ENCODE measurements at regions not wholly inside any gene's neighbourhood (a gene's known extent, or its start where the extent isn't known, plus 50 kb on each side); places are given as distances from the start of the nearest gene placed in this dataset.

GRCh38 chr4:182048871-182049270 lies 194.3 kb upstream of the TENM3 start:
- Histone ChIP-seq H3K9ac (ENCODE audit: insufficient read length) (no peak overlapping the region), H3K9me3 (ENCODE audit: low read depth, low read length) (no peaks in the 10 kb centered on the region), H3K27ac (no peak overlapping the region), H3K36me3 (ENCODE audit: insufficient read depth, low read length) (no peaks in the 10 kb centered on the region), H3K4me3 (no peak overlapping the region)
- no peak for DNase-seq (ENCODE audit: low read depth, low spot score)
- TF ChIP-seq POLR2AphosphoS5 (IDR thresholded peaks at IDR 0.05; ENCODE audit: borderline replicate concordance, low read depth, low read length): no peak
- no peak for TF ChIP-seq EZH2 (IDR thresholded peaks at IDR 0.05)
- TF ChIP-seq FOXP2 (optimal IDR thresholded peaks at IDR 0.05; ENCODE audit: control extremely low read depth, extremely low read length, insufficient read depth): no peak

DNA sequence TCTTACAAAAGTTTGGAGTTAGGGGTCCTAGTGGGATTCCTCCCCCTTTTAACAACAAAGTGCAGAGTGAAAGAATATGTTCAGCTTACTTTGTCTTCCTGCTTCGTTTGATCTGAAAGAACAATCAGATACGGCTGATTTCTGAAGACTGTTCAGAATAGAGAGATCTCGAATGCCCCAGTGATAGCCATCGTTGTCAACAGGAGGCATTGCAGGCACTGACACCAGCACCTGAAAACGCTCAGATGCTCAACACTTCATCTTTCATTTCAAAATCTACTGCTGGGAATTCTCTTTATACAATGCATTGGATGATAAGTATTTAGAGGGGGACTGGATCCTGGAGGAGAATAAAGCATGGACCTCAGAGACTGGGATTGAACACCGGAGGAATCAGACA lies 186.3 kb upstream of the TENM3 start:
- TF ChIP-seq EZH2 (IDR thresholded peaks at IDR 0.05) (no peak), POLR2AphosphoS5 (IDR thresholded peaks at IDR 0.05; ENCODE audit: borderline replicate concordance, low read depth, low read length) (no peak), FOXP2 (optimal IDR thresholded peaks at IDR 0.05; ENCODE audit: control extremely low read depth, extremely low read length, insufficient read depth) (no peak)

GRCh38 chr4:182062458-182062857 lies 180.7 kb upstream of the TENM3 start:
- Histone ChIP-seq H3K27ac (no peak overlapping the region), H3K9ac (ENCODE audit: insufficient read length) (no peak overlapping the region), H3K9me3 (ENCODE audit: low read depth, low read length) (no peaks in the 10 kb centered on the region), H3K36me3 (ENCODE audit: insufficient read depth, low read length) (no peaks in the 10 kb centered on the region), H3K4me3 (no peak overlapping the region)
- no peak for TF ChIP-seq EZH2 (IDR thresholded peaks at IDR 0.05)
- TF ChIP-seq FOXP2 (optimal IDR thresholded peaks at IDR 0.05; ENCODE audit: control extremely low read depth, extremely low read length, insufficient read depth): no peak
- TF ChIP-seq POLR2AphosphoS5 (IDR thresholded peaks at IDR 0.05; ENCODE audit: borderline replicate concordance, low read depth, low read length): no peak
- DNase-seq (ENCODE audit: low read depth, low spot score): no peak

More for the DNA sequence above, 186.3 kb upstream of the TENM3 start:
- H3K9ac ChIP-seq (ENCODE audit: insufficient read length): no peak overlapping the region
- no peak overlapping the region for H3K4me3 ChIP-seq
- H3K36me3 ChIP-seq (ENCODE audit: insufficient read depth, low read length): no peaks in the 10 kb centered on the region
- no peak for DNase-seq (ENCODE audit: low read depth, low spot score)
- H3K27ac ChIP-seq: no peak overlapping the region
- H3K9me3 ChIP-seq (ENCODE audit: low read depth, low read length): no peaks in the 10 kb centered on the region

DNA sequence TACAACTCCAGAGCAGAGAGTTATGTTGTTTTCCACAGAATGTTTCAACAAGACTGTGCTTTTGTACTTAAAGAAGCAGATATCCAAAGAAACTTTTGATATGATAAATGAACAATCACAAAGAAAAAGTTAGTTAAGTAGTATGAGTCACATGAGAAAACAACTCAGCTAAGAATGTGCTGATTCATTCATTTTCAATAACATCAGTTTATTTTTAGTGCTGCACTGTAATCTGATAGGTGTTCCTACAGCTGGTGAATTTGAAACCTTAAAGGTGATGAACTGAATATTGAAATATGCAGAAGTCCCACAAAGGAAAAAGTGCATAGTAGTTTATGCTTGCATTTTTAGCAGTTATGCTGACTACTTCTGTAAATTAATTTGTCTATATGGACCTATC lies 180.3 kb upstream of the TENM3 start:
- no peak overlapping the region for H3K27ac ChIP-seq
- no peak for DNase-seq (ENCODE audit: low read depth, low spot score)

GRCh38 chr4:182063651-182064050 lies 179.6 kb upstream of the TENM3 start:
- DNase-seq (ENCODE audit: low read depth, low spot score): no peak
- Histone ChIP-seq H3K9me3 (ENCODE audit: low read depth, low read length) (no peaks in the 10 kb centered on the region), H3K36me3 (ENCODE audit: insufficient read depth, low read length) (no peaks in the 10 kb centered on the region), H3K9ac (ENCODE audit: insufficient read length) (no peak overlapping the region), H3K4me3 (no peak overlapping the region), H3K27ac (no peak overlapping the region)
- TF ChIP-seq FOXP2 (optimal IDR thresholded peaks at IDR 0.05; ENCODE audit: control extremely low read depth, extremely low read length, insufficient read depth) (no peak), POLR2AphosphoS5 (IDR thresholded peaks at IDR 0.05; ENCODE audit: borderline replicate concordance, low read depth, low read length) (no peak), EZH2 (IDR thresholded peaks at IDR 0.05) (no peak)

More for the DNA sequence above, 180.3 kb upstream of the TENM3 start:
- no peak overlapping the region for H3K4me3 ChIP-seq
- H3K9me3 ChIP-seq (ENCODE audit: low read depth, low read length): no peaks in the 10 kb centered on the region
- no peak overlapping the region for H3K9ac ChIP-seq (ENCODE audit: insufficient read length)
- TF ChIP-seq EZH2 (IDR thresholded peaks at IDR 0.05) (no peak), POLR2AphosphoS5 (IDR thresholded peaks at IDR 0.05; ENCODE audit: borderline replicate concordance, low read depth, low read length) (no peak), FOXP2 (optimal IDR thresholded peaks at IDR 0.05; ENCODE audit: control extremely low read depth, extremely low read length, insufficient read depth) (no peak)
- no peaks in the 10 kb centered on the region for H3K36me3 ChIP-seq (ENCODE audit: insufficient read depth, low read length)

- TF ChIP-seq POLR2AphosphoS5 (IDR thresholded peaks at IDR 0.05; ENCODE audit: borderline replicate concordance, low read depth, low read length) (no peak), FOXP2 (optimal IDR thresholded peaks at IDR 0.05; ENCODE audit: control extremely low read depth, extremely low read length, insufficient read depth) (no peak), EZH2 (IDR thresholded peaks at IDR 0.05) (no peak)
- no peak overlapping the region for H3K9ac ChIP-seq (ENCODE audit: insufficient read length)
- H3K4me3 ChIP-seq: no peak overlapping the region
- no peaks in the 10 kb centered on the region for H3K36me3 ChIP-seq (ENCODE audit: insufficient read depth, low read length)
- no peak overlapping the region for H3K27ac ChIP-seq
- H3K9me3 ChIP-seq (ENCODE audit: low read depth, low read length): no peaks in the 10 kb centered on the region
- no peak for DNase-seq (ENCODE audit: low read depth, low spot score)
Observed at GRCh38 chr4:182065255-182065654, 177.9 kb upstream of the TENM3 start.

- Histone ChIP-seq H3K9me3 (ENCODE audit: low read depth, low read length) (no peaks in the 10 kb centered on the region), H3K9ac (ENCODE audit: insufficient read length) (no peak overlapping the region), H3K4me3 (no peak overlapping the region), H3K27ac (no peak overlapping the region), H3K36me3 (ENCODE audit: insufficient read depth, low read length) (no peaks in the 10 kb centered on the region)
- no peak for DNase-seq (ENCODE audit: low read depth, low spot score)
- TF ChIP-seq EZH2 (IDR thresholded peaks at IDR 0.05): no peak
- TF ChIP-seq FOXP2 (optimal IDR thresholded peaks at IDR 0.05; ENCODE audit: control extremely low read depth, extremely low read length, insufficient read depth): no peak
- TF ChIP-seq POLR2AphosphoS5 (IDR thresholded peaks at IDR 0.05; ENCODE audit: borderline replicate concordance, low read depth, low read length): no peak
Observed at GRCh38 chr4:182066037-182066436, 177.2 kb upstream of the TENM3 start.

GRCh38 chr4:182067828-182068227 lies 175.4 kb upstream of the TENM3 start:
- H3K4me3 ChIP-seq: no peak overlapping the region
- no peak for TF ChIP-seq EZH2 (IDR thresholded peaks at IDR 0.05)
- no peak for TF ChIP-seq FOXP2 (optimal IDR thresholded peaks at IDR 0.05; ENCODE audit: control extremely low read depth, extremely low read length, insufficient read depth)
- TF ChIP-seq POLR2AphosphoS5 (IDR thresholded peaks at IDR 0.05; ENCODE audit: borderline replicate concordance, low read depth, low read length): no peak
- H3K27ac ChIP-seq: no peak overlapping the region
- no peaks in the 10 kb centered on the region for H3K9me3 ChIP-seq (ENCODE audit: low read depth, low read length)
- no peaks in the 10 kb centered on the region for H3K36me3 ChIP-seq (ENCODE audit: insufficient read depth, low read length)
- no peak overlapping the region for H3K9ac ChIP-seq (ENCODE audit: insufficient read length)
- DNase-seq (ENCODE audit: low read depth, low spot score): no peak

DNA sequence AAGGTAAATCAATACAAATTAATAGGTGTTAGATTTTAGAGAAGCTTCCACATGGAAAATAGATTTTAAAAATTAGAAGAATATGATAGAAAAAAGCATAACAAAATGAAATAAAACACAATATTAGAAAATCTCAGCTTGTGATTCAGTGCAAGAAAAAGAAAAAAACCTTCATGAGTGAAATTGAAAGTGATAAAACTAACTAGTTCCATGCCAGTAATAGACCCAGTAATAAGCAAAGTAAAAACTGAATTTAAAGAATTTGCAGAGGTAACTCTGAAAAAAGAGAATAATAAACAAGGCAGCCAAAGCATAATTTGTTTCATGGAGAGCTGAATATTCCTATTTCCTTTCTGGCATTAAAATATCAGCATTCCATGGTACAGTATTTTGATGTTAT lies 174.3 kb upstream of the TENM3 start:
- no peak for TF ChIP-seq POLR2AphosphoS5 (IDR thresholded peaks at IDR 0.05; ENCODE audit: borderline replicate concordance, low read depth, low read length)
- TF ChIP-seq EZH2 (IDR thresholded peaks at IDR 0.05): no peak
- no peak for TF ChIP-seq FOXP2 (optimal IDR thresholded peaks at IDR 0.05; ENCODE audit: control extremely low read depth, extremely low read length, insufficient read depth)
- no peak overlapping the region for H3K27ac ChIP-seq
- H3K9me3 ChIP-seq (ENCODE audit: low read depth, low read length): no peaks in the 10 kb centered on the region
- no peaks in the 10 kb centered on the region for H3K36me3 ChIP-seq (ENCODE audit: insufficient read depth, low read length)
- H3K9ac ChIP-seq (ENCODE audit: insufficient read length): no peak overlapping the region
- no peak overlapping the region for H3K4me3 ChIP-seq
- DNase-seq (ENCODE audit: low read depth, low spot score): no peak
